Gastrocnemius medialis (tissue), 4 donors: ENCODE measurements at regions not wholly inside any gene's neighbourhood (a gene's known extent, or its start where the extent isn't known, plus 50 kb on each side); places are given as distances from the start of the nearest gene placed in this dataset.
A peak's percentile ranks its signal among the peaks of the same experiment; 100 is the strongest.

Source experiments
- ATAC-seq, 2 donors: fragments of 150-250 bp; one replicate each; pipeline ENCODE4 v1.9.1; 2016
- DNase-seq, 2 donors: peaks; one replicate each; pipeline ENCODE4 v3.0.0-alpha.2; 2019
- H3K27ac ChIP-seq, 4 donors: fragments of 200-600 bp; sonication (generic); 1 replicate in 1 of 4; 2 replicates in 3 of 4; pipeline ENCODE4 v1.5.1; 2016 to 2018; ENCODE audit warnings: mild to moderate bottlenecking in 2 of 4, moderate library complexity in 1 of 4
- H3K27me3 ChIP-seq, 3 donors: fragments of 200-600 bp; sonication (generic) in 2 of 3; 1 replicate in 1 of 3; 2 replicates in 2 of 3; pipeline versions ENCODE4 v1.5.1 to v1.6.0; 2016 to 2019; ENCODE audit warnings: mild to moderate bottlenecking in 1 of 3, moderate library complexity in 1 of 3
- H3K36me3 ChIP-seq, 2 donors: fragments of 200-600 bp; sonication (generic) in 1 of 2; one replicate each; pipeline ENCODE4 v1.5.1; 2017 to 2018
- H3K4me1 ChIP-seq, 2 donors: fragments of 200-600 bp; sonication (generic) in 1 of 2; one replicate each; pipeline ENCODE4 v1.5.1; 2016 to 2017; ENCODE audit warnings: mild to moderate bottlenecking in 2 of 2
- H3K4me3 ChIP-seq, 4 donors: fragments of 200-600 bp; sonication (generic) in 3 of 4; 1 replicate in 1 of 4; 2 replicates in 3 of 4; pipeline ENCODE4 v1.5.1; 2016 to 2019; ENCODE audit warnings: mild to moderate bottlenecking in 2 of 4
- H3K9me3 ChIP-seq, 3 donors: fragments of 200-600 bp; sonication (generic) in 2 of 3; 1 replicate in 1 of 3; 2 replicates in 2 of 3; pipeline ENCODE4 v1.5.1; 2016 to 2019
- POLR2A ChIP-seq, 2 donors: fragments of 450-650 bp; IDR thresholded peaks; one replicate each; pipeline ENCODE4 v1.6.1; 2017; ENCODE audit warnings: antibody characterized with exemption in 2 of 2, mild to moderate bottlenecking in 2 of 2, moderate library complexity in 2 of 2
- in situ Hi-C, 4 donors: fragments of 200-750 bp; cut with MboI; loops; one replicate each; pipeline versions ENCODE4 v1.15.0 to v1.8.0; 2017; ENCODE audit warnings: low sequenced_read_pairs in 4 of 4
- intact Hi-C: fragments of 100-400 bp; cut with DNase I; formaldehyde crosslinking; loops from one replicate; pipeline ENCODE4 v1.15.1; 2023; ENCODE audit warnings: low total_unique reads
- TF ChIP-seq, protein P1 (sequence below), 5 experiments: fragments of 450-650 bp in 3 of 5; fragments of 200-600 bp in 2 of 5; sonication (generic) in 2 of 5; IDR thresholded peaks in 4 of 5; conservative IDR thresholded peaks in 1 of 5; 1 replicate in 4 of 5; 2 replicates in 1 of 5; pipeline ENCODE4 v1.5.1; 2016 to 2019; ENCODE audit warnings: antibody characterized with exemption in 5 of 5, mild to moderate bottlenecking in 3 of 5, moderate library complexity in 3 of 5

DNA sequence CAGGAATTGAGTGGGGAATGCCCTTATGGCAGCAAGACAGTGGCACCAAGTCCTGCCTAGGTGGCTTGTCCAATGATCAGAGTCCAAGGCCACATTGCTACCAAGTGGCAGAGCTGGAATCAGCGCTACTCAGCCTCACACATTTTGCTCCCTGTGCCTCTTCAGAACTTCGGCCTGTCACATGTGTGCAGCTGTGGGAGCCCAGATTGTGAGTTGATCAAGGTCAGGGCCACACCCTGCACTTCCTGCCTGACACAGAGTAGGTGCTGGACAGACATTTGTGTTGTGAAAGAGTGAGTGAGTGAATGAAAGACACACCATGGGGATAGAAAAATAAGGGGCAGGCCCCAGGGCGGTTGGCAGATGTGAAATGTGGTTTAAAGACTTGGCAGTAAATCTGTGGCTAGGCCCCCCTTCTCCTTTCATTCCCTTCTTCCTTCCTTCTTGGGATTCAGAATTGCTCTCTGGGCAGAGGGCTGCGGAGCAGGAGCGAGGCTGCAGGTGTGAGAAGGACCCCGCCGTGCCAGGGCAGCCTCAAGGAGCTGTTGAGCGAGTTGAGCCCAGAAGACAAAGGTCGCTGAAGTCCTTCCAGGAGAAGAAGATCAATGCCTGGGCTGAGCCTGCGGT lies 83.5 kb downstream of the SLC25A47 start:
- TF ChIP-seq, protein P1, sequence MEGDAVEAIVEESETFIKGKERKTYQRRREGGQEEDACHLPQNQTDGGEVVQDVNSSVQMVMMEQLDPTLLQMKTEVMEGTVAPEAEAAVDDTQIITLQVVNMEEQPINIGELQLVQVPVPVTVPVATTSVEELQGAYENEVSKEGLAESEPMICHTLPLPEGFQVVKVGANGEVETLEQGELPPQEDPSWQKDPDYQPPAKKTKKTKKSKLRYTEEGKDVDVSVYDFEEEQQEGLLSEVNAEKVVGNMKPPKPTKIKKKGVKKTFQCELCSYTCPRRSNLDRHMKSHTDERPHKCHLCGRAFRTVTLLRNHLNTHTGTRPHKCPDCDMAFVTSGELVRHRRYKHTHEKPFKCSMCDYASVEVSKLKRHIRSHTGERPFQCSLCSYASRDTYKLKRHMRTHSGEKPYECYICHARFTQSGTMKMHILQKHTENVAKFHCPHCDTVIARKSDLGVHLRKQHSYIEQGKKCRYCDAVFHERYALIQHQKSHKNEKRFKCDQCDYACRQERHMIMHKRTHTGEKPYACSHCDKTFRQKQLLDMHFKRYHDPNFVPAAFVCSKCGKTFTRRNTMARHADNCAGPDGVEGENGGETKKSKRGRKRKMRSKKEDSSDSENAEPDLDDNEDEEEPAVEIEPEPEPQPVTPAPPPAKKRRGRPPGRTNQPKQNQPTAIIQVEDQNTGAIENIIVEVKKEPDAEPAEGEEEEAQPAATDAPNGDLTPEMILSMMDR (IDR thresholded peaks at IDR 0.05 in 4 of 5, conservative IDR thresholded peaks at IDR 0.05 in 1 of 5): no peak
- no peak for TF ChIP-seq POLR2A (IDR thresholded peaks at IDR 0.05)
- in situ Hi-C loops: loop anchor here in 1 of 4 donors (25.0 kb wide), 1 partner anchor 1256 kb away; no protein-coding TSS in a partner anchor

DNA sequence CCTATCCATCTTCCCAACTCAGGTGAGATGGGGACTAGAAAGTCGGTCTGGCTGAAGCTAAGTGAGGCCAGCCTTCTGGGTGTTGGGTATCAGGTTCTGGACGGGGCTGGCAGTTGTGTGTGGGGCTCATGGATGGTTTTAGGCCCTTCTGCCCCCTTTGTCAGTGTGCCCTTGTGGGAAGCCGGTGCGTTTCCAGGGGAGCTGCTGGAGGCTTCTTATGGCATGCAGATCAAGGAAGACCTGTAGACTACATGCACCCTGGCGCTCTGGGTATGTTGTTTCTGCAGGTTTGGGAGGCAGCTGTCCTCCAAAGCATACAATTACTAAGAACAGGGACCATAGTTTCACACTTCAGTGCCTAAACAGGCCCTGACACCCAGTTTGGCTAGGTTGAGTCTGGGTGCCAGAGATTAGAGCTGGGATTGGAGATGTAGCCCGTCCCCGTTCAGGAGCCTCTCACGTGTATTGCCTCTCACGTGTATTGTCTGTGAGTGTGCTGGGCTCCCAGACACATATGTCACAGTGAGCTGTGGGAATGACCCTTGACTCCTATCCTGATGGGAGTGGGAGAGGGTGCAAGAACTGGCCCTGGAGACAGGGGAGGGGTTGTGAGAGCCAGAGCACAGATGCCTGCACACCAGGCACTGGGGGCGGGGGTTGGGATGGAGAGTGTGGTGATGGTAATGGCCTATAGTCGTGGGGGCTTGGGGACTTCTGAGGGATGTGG lies 84.4 kb downstream of the SLC25A47 start:
- Histone ChIP-seq H3K9me3 (no peaks in the 10 kb centered on the region), H3K27me3 (no peaks in the 10 kb centered on the region), H3K36me3 (no peaks in the 10 kb centered on the region), H3K4me1 (peaks cover 0 to 8% of the 10 kb centered on the region in 2 donors), H3K27ac (no peak overlapping the region), H3K4me3 (no peak overlapping the region)
- TF ChIP-seq, protein P1 (IDR thresholded peaks at IDR 0.05 in 4 of 5, conservative IDR thresholded peaks at IDR 0.05 in 1 of 5): no peak
- no peak for TF ChIP-seq POLR2A (IDR thresholded peaks at IDR 0.05)
- in situ Hi-C loops: loop anchor here in 1 of 4 donors (25.0 kb wide), 1 partner anchor 1255 kb away; no protein-coding TSS in a partner anchor
- DNase-seq: no peak
- no peak for ATAC-seq
- intact Hi-C loops: no loop called here

More for the DNA sequence above, 83.5 kb downstream of the SLC25A47 start:
- H3K27me3 ChIP-seq: no peaks in the 10 kb centered on the region
- H3K9me3 ChIP-seq: no peaks in the 10 kb centered on the region
- H3K4me3 ChIP-seq: no peak overlapping the region
- no peak overlapping the region for H3K27ac ChIP-seq
- H3K36me3 ChIP-seq: no peaks in the 10 kb centered on the region
- peaks cover 0 to 14% of the 10 kb centered on the region in 2 donors for H3K4me1 ChIP-seq
- ATAC-seq (peak in 1 of 2 donors; percentile 52), DNase-seq (peak in 1 of 2 donors; percentile 33)
- intact Hi-C loops: no loop called here

DNA sequence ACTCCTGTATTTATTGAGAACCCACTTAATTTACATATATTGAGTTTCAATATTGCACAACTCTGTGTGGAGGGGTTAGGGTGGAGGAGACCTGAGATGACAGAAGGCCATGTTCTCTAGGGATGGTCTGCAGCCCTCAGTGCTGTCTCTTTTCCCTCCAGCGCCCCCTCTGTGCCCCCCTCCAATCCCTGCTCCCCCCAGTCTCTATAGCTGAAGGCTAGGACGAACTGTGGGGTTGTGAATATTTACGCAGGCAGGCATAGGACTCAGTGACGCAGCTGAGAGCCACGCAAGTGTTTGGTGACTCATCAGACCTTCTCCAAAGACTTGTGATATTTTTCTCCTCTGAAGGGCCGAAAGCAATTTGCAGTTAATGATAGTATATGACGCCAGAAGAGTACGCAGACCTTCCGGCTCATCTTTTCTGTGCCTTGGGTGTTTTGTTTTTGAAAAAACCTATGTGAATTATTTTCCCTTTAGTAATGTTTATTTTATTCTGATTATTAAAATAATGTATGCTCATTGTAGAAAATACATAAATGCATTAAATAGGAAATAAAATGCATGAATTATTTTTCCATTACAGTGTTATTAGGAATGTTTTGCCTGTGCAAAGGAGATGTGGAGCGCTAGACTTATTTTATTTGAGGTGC lies 85.3 kb downstream of the SLC25A47 start:
- in situ Hi-C loops: loop anchor here in 1 of 4 donors (25.0 kb wide), 1 partner anchor 1254 kb away; no protein-coding TSS in a partner anchor
- peaks cover 0 to 5% of the 10 kb centered on the region in 2 donors for H3K4me1 ChIP-seq
- intact Hi-C loops: no loop called here

DNA sequence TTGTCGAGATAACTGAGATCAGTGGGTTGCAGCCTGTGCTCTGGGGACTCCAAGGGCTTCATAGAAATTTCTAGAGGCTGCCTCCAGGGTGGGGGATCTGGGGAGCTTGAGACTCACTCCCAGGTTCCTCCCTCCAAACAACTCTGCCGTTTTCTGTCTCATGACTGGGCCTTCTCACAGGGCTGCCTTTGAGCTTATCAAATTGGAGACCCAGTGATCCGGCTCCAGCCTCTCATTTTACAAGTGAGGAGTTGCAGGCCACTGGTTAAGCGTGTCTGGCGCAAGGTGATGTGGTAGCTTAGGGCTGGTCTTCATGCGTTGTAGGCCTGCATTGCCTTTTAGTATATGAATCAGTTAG lies 85.8 kb downstream of the SLC25A47 start:
- H3K4me3 ChIP-seq: no peak overlapping the region
- no peaks in the 10 kb centered on the region for H3K9me3 ChIP-seq
- intact Hi-C loops (no loop called here), in situ Hi-C loops (loop anchor here in 1 of 4 donors (25.0 kb wide), 1 partner anchor 1253 kb away; no protein-coding TSS in a partner anchor)
- no peaks in the 10 kb centered on the region for H3K36me3 ChIP-seq
- DNase-seq (no peak), ATAC-seq (no peak)
- no peaks in the 10 kb centered on the region for H3K27me3 ChIP-seq
- peaks cover 0 to 5% of the 10 kb centered on the region in 2 donors for H3K4me1 ChIP-seq
- no peak overlapping the region for H3K27ac ChIP-seq
- TF ChIP-seq, protein P1 (IDR thresholded peaks at IDR 0.05 in 4 of 5, conservative IDR thresholded peaks at IDR 0.05 in 1 of 5): no peak
- no peak for TF ChIP-seq POLR2A (IDR thresholded peaks at IDR 0.05)

More for the DNA sequence above, 85.3 kb downstream of the SLC25A47 start:
- Histone ChIP-seq H3K36me3 (no peaks in the 10 kb centered on the region), H3K9me3 (no peaks in the 10 kb centered on the region), H3K27ac (no peak overlapping the region), H3K4me3 (no peak overlapping the region), H3K27me3 (no peaks in the 10 kb centered on the region)
- TF ChIP-seq, protein P1 (IDR thresholded peaks at IDR 0.05 in 4 of 5, conservative IDR thresholded peaks at IDR 0.05 in 1 of 5): no peak
- TF ChIP-seq POLR2A (IDR thresholded peaks at IDR 0.05): no peak
- no peak for ATAC-seq
- no peak for DNase-seq
